ENCODE measurements at regions not wholly inside any gene's neighbourhood (a gene's known extent, or its start where the extent isn't known, plus 50 kb on each side); places are given as distances from the start of the nearest gene placed in this dataset.
"Not testable (repeated sequence)": the region's sequence is repeated elsewhere in the genome, so short reads cannot be mapped to it uniquely, and the experiment has no call there.

GRCh38 chr2:62410926-62411456 lies 95.0 kb downstream of the TMEM17 start:
- no peak for DNase-seq (ENCODE audit: low read depth, low spot score)

GRCh38 chr2:62410015-62410453 lies 96.0 kb downstream of the TMEM17 start:
- DNase-seq (ENCODE audit: low read depth, low spot score) = no peak

GRCh38 chr2:62409442-62409841 lies 96.6 kb downstream of the TMEM17 start:
- no peak for DNase-seq (ENCODE audit: low read depth, low spot score)

- DNase-seq (ENCODE audit: low read depth, low spot score) = no peak
These were observed 97.7 kb downstream of the TMEM17 start for GRCh38 chr2:62408241-62408677.

- no peak for DNase-seq (ENCODE audit: low read depth, low spot score)
These were observed 98.2 kb downstream of the TMEM17 start for GRCh38 chr2:62407838-62408237.

DNA sequence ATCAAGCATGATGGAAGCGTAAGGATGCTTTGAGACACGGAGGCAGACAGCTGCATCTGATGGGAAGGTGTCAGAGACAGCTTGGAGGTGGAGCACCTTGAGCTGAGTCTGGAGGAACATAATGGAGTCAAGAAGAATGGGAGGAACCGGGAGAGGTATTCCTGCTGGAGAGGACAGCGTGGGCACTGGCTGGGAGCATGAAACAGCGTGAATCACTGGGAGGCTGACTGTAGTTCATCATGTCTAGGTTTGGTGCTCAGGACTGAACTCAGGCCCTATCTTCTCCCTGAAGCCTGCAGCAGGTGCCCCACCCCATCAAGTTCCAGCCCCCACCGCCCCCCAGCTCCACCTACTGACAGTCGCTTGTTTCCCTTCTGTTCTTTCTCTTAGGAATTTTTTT lies 98.6 kb downstream of the TMEM17 start:
- DNase-seq (ENCODE audit: low read depth, low spot score) = no peak

DNA sequence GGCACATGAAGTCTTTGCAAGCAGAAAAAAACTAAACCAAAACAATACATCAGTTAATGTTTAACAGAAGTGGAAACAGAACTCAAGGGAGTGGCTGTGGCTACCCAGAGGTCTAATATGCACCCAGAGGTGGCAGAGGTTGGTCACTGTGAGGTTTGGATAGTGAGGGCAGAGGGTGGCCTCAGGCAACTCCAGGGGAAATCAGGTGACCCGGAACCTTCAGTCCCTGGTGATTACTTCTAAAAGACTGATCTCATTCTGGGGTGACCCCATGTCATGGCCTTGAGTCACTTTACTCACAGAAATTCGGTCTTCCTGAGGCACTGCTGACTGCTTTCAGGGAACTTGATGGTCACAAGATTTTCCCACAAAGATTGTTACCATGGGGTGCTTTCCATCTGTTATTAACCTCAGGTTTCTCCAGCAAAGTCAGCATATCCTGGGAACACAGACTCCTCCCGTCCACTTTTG lies 99.4 kb downstream of the TMEM17 start:
- DNase-seq (ENCODE audit: low read depth, low spot score) = no peak

DNA sequence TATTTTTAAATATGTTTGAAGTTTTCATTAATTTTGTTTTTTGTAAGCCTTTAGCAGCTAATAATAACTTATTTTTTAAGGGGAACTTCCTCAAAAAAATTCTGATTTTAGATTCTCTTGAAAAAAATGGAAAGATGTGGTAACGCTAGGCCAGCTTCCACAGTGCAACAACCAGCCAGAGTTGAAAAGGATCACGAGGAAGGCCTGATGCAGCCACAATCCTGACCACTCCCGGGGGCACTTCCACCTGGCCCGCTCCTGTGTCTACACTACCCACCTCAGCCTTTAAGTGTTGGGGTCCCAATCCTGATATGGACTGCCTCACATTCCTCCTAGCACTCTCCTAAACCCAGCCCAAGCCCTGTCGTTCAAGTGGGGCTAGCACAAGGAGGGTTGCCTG lies 101.1 kb downstream of the TMEM17 start:
- DNase-seq (ENCODE audit: low read depth, low spot score) = no peak

DNA sequence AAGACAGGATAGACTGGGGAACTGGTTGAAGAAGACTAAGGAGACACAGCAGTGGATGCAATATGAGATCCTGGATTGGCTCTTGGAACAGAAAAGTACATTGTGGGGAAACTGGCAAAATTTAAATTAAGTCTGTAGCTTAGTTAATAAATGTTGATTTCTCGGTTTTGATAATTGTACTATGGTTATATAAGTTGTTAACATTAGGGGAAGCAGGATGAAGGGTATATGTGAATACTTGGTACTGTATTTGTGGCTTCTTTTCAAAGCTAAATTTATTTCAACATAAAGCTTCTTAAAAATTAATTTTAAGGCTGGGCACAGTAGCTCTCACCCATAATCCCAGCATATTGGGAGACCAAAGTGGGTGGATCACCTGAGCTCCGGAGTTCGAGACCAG lies 103.8 kb downstream of the TMEM17 start:
- DNase-seq (ENCODE audit: low read depth, low spot score) = no peak

- no peak for DNase-seq (ENCODE audit: low read depth, low spot score)
These were observed 107.6 kb downstream of the TMEM17 start for GRCh38 chr2:62398356-62398755.

GRCh38 chr2:62396880-62397279 lies 109.1 kb downstream of the TMEM17 start:
- no peak for DNase-seq (ENCODE audit: low read depth, low spot score)

- no peak for DNase-seq (ENCODE audit: low read depth, low spot score)
These were observed 112.7 kb downstream of the TMEM17 start for GRCh38 chr2:62393293-62393692.

- DNase-seq (ENCODE audit: low read depth, low spot score) = no peak
These were observed 114.3 kb downstream of the TMEM17 start for GRCh38 chr2:62391696-62392095.

- not testable (repeated sequence) for DNase-seq (ENCODE audit: low read depth, low spot score)
These were observed 119.6 kb downstream of the TMEM17 start for GRCh38 chr2:62386378-62386777.

DNA sequence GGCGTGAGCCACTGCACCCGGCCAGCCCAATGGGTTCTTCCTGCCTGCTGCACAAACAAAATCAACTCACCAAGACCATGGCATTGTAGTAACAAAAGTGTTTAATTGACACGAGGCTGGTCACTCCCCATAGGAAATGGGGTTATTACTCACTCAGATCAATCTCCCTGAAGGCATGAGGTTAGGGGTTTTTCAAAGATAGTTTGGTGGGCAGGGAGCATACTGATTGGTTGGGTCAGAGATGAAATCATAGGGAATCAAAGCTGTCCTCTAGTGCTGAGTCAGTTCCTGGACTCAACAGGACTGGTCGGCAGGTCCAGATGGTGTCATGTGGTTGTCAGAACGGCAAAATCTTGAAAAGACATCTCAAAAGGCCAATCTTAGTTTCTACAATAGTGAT lies 122.1 kb downstream of the TMEM17 start:
- DNase-seq (ENCODE audit: low read depth, low spot score) = no peak

DNA sequence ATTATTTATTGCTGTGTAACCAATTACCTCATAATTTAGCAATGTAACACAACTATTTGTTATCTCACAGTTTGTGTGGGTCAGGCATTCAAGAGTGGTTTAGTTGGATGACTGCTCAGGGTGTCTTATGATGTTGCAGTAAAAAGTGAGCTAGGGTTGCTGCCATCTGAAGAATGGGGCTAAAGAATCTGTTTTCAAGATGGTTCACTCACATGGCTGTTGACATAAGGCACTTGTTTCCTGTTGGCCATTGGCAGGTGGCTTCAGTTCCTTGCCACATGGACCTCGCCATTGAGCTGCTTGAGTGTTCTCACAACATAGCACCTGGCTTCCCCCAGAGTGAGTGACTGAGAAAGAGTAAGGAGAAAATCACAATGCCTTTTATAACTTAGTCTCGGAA lies 123.2 kb downstream of the TMEM17 start:
- DNase-seq (ENCODE audit: low read depth, low spot score) = no peak

GRCh38 chr2:62382122-62382521 lies 123.9 kb downstream of the TMEM17 start:
- DNase-seq (ENCODE audit: low read depth, low spot score) = peak; percentile 79

DNA sequence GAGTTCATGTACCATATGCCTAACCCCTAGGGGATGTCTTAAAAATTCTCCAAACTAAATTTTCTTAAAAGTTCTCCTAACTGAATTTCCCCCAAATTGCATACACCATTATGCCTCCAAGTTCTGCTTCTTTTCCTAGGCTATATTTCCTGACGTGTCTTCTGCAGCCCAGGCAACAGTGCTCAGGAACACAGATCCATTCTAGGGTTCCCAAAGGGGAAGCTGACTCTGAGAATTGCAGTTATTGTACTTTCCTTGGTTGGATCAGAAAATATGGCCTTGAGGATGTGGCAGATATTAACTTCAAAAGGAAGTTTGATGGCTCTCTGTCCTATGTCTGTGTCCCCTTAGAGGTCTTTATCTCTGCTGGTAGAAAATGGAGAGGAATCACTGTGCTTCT lies 124.3 kb downstream of the TMEM17 start:
- DNase-seq (ENCODE audit: low read depth, low spot score) = no peak

- no peak for DNase-seq (ENCODE audit: low read depth, low spot score)
These were observed 126.4 kb downstream of the TMEM17 start for GRCh38 chr2:62379566-62379965.

- no peak for DNase-seq (ENCODE audit: low read depth, low spot score)
These were observed 130.9 kb downstream of the TMEM17 start for GRCh38 chr2:62375113-62375420.

DNA sequence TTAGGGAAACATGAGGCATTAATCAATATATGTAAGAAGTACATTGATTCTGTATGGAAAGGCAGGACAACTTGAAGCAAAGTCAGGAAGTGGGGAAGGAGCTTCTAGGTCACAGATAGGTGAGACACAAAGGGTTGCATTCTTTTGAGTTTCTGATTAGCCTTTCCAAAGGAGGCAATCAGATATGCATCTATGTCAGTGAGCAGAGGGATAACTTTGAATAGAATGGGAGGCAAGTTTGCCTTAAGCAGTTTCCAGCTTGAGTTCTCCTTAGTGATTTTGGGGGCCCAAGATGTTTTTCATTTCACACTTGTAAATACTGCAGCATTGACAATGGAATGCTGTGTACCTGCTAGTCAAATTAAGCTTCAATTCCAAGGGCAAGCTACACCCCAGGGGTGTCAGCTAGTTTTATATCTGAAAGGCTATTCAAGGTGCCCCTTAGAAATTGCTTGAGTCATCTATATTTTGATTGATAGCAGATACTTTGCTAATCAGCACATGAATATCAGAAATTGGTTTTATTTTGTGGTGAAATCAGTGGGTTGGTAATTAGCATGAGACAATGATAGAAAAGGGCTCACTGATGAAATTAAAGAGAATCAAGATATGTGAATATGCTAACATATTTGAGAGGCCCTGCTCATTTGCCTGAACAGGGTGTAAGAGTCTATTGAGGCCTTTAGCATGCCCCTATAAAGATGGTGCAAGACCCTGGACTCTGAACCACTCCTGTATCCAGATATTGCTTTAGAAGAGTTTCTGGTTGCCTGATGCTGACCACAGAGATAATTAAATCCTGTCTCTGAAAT lies 131.5 kb downstream of the TMEM17 start:
- DNase-seq (ENCODE audit: low read depth, low spot score) = no peak

DNA sequence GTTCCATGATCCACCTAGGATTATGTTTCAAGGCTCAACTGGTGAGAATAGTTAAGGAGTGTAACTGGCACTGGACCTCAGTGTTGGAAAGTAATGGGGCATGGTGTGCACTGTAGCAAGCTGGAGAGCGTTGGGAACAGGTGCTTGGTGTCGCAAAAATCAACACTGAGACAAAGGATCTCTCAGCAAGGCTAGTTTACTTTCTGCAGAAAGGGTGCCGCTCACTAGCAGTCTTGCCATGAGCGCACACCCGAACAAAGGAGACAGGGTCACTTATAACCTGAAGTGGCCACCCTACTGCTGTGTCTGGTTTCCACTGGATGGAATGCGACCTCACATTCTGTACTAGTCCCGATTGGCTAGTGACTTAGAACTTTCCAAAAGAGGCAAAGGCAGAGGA lies 133.2 kb downstream of the TMEM17 start:
- DNase-seq (ENCODE audit: low read depth, low spot score) = no peak

Data from pulmonary artery endothelial cell (primary cell).